Glutamatergic neuron (in vitro differentiated cells): ENCODE measurements at regions not wholly inside any gene's neighbourhood (a gene's known extent, or its start where the extent isn't known, plus 50 kb on each side); places are given as distances from the start of the nearest gene placed in this dataset.

Experiments
- DNase-seq: peaks from one replicate; pipeline ENCODE4 v3.0.0; 2022
- H3K27ac Mint-ChIP-seq: one replicate; pipeline ENCODE4 v1.8.0; 2020; ENCODE audit warnings: mild to moderate bottlenecking, mixed read lengths, inconsistent platforms; ENCODE audit not compliant: unreplicated experiment
- H3K27me3 Mint-ChIP-seq: one replicate; pipeline ENCODE4 v1.8.0; 2020; ENCODE audit warnings: mild to moderate bottlenecking, moderate library complexity, mixed read lengths, inconsistent platforms; ENCODE audit not compliant: unreplicated experiment
- H3K36me3 Mint-ChIP-seq: one replicate; pipeline ENCODE4 v1.8.0; 2020; ENCODE audit warnings: mild to moderate bottlenecking, mixed read lengths, inconsistent platforms; ENCODE audit not compliant: unreplicated experiment
- H3K4me1 Mint-ChIP-seq: one replicate; pipeline ENCODE4 v1.8.0; 2020; ENCODE audit warnings: mild to moderate bottlenecking, low read depth, mixed read lengths, inconsistent platforms; ENCODE audit not compliant: unreplicated experiment
- H3K4me3 Mint-ChIP-seq: one replicate; pipeline ENCODE4 v1.8.0; 2020; ENCODE audit warnings: mild to moderate bottlenecking, mixed read lengths, inconsistent platforms; ENCODE audit not compliant: unreplicated experiment
- H3K9me3 Mint-ChIP-seq: one replicate; pipeline ENCODE4 v1.8.0; 2020; ENCODE audit warnings: mild to moderate bottlenecking, moderate library complexity, mixed read lengths, inconsistent platforms; ENCODE audit not compliant: unreplicated experiment
- CTCF ChIP-seq: fragments of 200-600 bp; sonication (generic); IDR thresholded peaks from one replicate; pipeline ENCODE4 v1.5.0; 2021; ENCODE audit not compliant: partially characterized antibody, unreplicated experiment

DNA sequence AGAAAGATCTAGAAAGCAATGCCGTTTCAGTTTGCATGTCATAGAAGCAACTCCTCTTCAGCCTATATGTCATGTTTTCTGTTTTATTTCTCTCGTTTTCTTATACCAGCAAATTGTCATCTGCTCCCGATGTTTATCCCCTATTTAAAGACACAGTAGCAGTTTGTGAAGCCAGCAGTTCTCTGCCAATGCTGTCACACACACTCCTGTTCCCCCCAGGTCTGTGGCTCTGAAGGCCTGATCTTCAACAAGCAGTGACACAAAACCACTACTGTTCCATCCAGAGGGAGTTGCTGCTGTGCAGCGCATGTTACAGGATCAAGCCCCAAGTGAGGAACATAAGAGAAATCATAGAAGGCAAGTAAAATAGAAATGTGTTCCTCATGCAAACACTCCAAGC, 364.1 kb upstream of the SLC30A5 start:
- Mint-ChIP-seq H3K9me3 (no peaks in the 10 kb centered on the region), H3K4me1 (peaks cover 8% of the 10 kb centered on the region), H3K27ac (no peak overlapping the region), H3K4me3 (no peak overlapping the region), H3K27me3 (no peaks in the 10 kb centered on the region), H3K36me3 (no peaks in the 10 kb centered on the region)
- no peak for DNase-seq
- TF ChIP-seq CTCF = no peak

GRCh38 chr5:68730220-68730978, 363.4 kb upstream of the SLC30A5 start:
- H3K4me1 Mint-ChIP-seq = peaks cover 8% of the 10 kb centered on the region
- no peaks in the 10 kb centered on the region for H3K36me3 Mint-ChIP-seq
- H3K9me3 Mint-ChIP-seq = no peaks in the 10 kb centered on the region
- no peaks in the 10 kb centered on the region for H3K27me3 Mint-ChIP-seq
- peak; percentile 16 for DNase-seq
- H3K4me3 Mint-ChIP-seq = peak overlapping the region; percentile 25
- H3K27ac Mint-ChIP-seq = peak overlapping the region; percentile 30
- no peak for TF ChIP-seq CTCF

- H3K36me3 Mint-ChIP-seq = no peaks in the 10 kb centered on the region
- no peaks in the 10 kb centered on the region for H3K27me3 Mint-ChIP-seq
- H3K9me3 Mint-ChIP-seq = no peaks in the 10 kb centered on the region
- no peak for DNase-seq
- no peak overlapping the region for H3K4me3 Mint-ChIP-seq
- no peak for TF ChIP-seq CTCF
- peaks cover 8% of the 10 kb centered on the region for H3K4me1 Mint-ChIP-seq
- H3K27ac Mint-ChIP-seq = peak overlapping the region; percentile 30
Observed at GRCh38 chr5:68730979-68731654, 362.7 kb upstream of the SLC30A5 start.

- H3K27me3 Mint-ChIP-seq = no peaks in the 10 kb centered on the region
- TF ChIP-seq CTCF = no peak
- H3K4me1 Mint-ChIP-seq = peaks cover 8% of the 10 kb centered on the region
- DNase-seq = no peak
- H3K4me3 Mint-ChIP-seq = no peak overlapping the region
- no peaks in the 10 kb centered on the region for H3K36me3 Mint-ChIP-seq
- no peaks in the 10 kb centered on the region for H3K9me3 Mint-ChIP-seq
- no peak overlapping the region for H3K27ac Mint-ChIP-seq
Observed at GRCh38 chr5:68732251-68732650, 361.6 kb upstream of the SLC30A5 start.

- Mint-ChIP-seq H3K4me3 (no peak overlapping the region), H3K36me3 (no peaks in the 10 kb centered on the region), H3K4me1 (peaks cover 7% of the 10 kb centered on the region), H3K27ac (no peak overlapping the region), H3K27me3 (no peaks in the 10 kb centered on the region), H3K9me3 (no peaks in the 10 kb centered on the region)
- TF ChIP-seq CTCF = no peak
- DNase-seq = no peak
Observed at GRCh38 chr5:68734781-68735180, 359.0 kb upstream of the SLC30A5 start.
